Loucy (cell line): ENCODE measurements at regions not wholly inside any gene's neighbourhood (a gene's known extent, or its start where the extent isn't known, plus 50 kb on each side); places are given as distances from the start of the nearest gene placed in this dataset.

ENCODE experiments used
- CTCF ChIP-seq: fragments of 200-600 bp; sonication (generic); conservative IDR thresholded peaks from 2 replicates; pipeline ENCODE4 v1.5.1; 2014; ENCODE audit warnings: mild to moderate bottlenecking, antibody characterized with exemption, low read length
- EZH2phosphoT487 ChIP-seq: fragments of 200-600 bp; IDR thresholded peaks from 2 replicates; pipeline ENCODE4 v1.6.1; 2018; ENCODE audit warnings: antibody characterized with exemption, mild to moderate bottlenecking, moderate library complexity, borderline replicate concordance

- no peak for TF ChIP-seq CTCF
- no peak for TF ChIP-seq EZH2phosphoT487
Measured at GRCh38 chr5:124234770-124235562, 511.5 kb downstream of the ZNF608 start.
